ENCODE measurements at regions not wholly inside any gene's neighbourhood (a gene's known extent, or its start where the extent isn't known, plus 50 kb on each side); places are given as distances from the start of the nearest gene placed in this dataset.

DNA sequence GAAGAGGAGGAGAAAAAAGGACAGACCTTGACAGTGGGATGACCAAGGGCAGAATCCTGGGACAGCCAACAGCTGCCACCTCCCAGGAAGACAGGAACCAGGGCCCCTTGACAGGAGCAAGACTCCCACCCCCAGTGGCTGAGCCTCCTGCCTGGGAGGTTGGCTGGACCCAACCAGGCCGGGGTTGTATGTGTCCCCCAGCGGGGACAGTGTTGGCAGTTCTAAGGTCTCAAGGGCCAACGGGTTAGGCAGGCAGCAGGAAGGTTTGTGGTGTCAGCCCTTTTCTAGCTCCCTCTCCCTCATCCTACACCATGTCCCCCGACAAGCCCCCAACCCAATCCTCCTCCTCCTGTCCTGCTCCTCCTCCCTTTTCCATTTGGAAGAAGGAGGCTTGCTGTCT, 126.2 kb downstream of the MRM1 start:
- ChIA-PET POLR2A (ENCODE audit: partially characterized antibody) (interaction anchor here (1.0 kb wide), 1 partner anchor 25 kb away, joined by 3 read pairs; no protein-coding TSS in a partner anchor), CTCF (ENCODE audit: partially characterized antibody) (interaction anchor here (0.9 to 1.6 kb wide), 3 partner anchors 21 to 117 kb away, joined by 3 to 5 read pairs (median 3); no protein-coding TSS in a partner anchor)
- H2BK5ac ChIP-seq (ENCODE audit: low read depth, low read length): no peak overlapping the region
- 0 out of 2 replicates have a peak overlapping the region, but pooled peaks have one; percentile 5 for H2AK5ac ChIP-seq (ENCODE audit: low read depth, low read length)
- no peak overlapping the region for H3K9ac ChIP-seq (replicated peaks in 1 of 4; ENCODE audit: extremely low read depth in 1 of 4, low read depth in 3 of 4, low read length in 3 of 4)
- no peaks in the 10 kb centered on the region for H4K20me1 ChIP-seq (replicated peaks in 1 of 2; ENCODE audit: control insufficient read depth in 1 of 2, insufficient read depth in 2 of 2, low read length in 2 of 2)
- H3K36me3 ChIP-seq (ENCODE audit: control insufficient read depth in 2 of 4, insufficient read depth in 4 of 4, low read length in 3 of 4): no peaks in the 10 kb centered on the region
- H2BK12ac ChIP-seq (ENCODE audit: low read depth, low read length): no peak overlapping the region
- no peak overlapping the region for H3K4ac ChIP-seq (replicated peaks; ENCODE audit: insufficient read length, low read depth, low read length)
- H3K56ac ChIP-seq (replicated peaks; ENCODE audit: insufficient read length, low read depth, low read length): no peak overlapping the region
- H3K23ac ChIP-seq (ENCODE audit: insufficient read length): no peak overlapping the region
- H4K5ac ChIP-seq (ENCODE audit: insufficient read length, low read depth, low read length): no peak overlapping the region
- H3K79me2 ChIP-seq (ENCODE audit: control insufficient read depth in 1 of 2, insufficient read depth in 2 of 2, low read length in 2 of 2): no peaks in the 10 kb centered on the region
- H3K4me3 ChIP-seq (ENCODE audit: extremely low read depth in 1 of 4, insufficient read depth in 2 of 4, low read depth in 3 of 4, low read length in 4 of 4): no peak overlapping the region; a peak in 1 of 8 replicates
- 0 out of 2 replicates have a peak overlapping the region, but pooled peaks have one; percentile 17 for H4K8ac ChIP-seq (ENCODE audit: extremely low read depth, insufficient read depth, low read length)
- H3K4me1 ChIP-seq (replicated peaks in 1 of 4; ENCODE audit: control insufficient read depth in 3 of 4, insufficient read depth in 4 of 4, low read length in 3 of 4): peaks cover 16 to 30% (median 22%) of the 10 kb centered on the region in 4 experiments
- H3K27ac ChIP-seq (ENCODE audit: low read depth, low read length): no peak overlapping the region
- no peak overlapping the region for H2BK15ac ChIP-seq (ENCODE audit: low read length)
- DNase-seq (ENCODE audit: low read depth in 1 of 2, low spot score in 2 of 2) (no peak), FAIRE-seq (no peak)
- peaks cover 7% of the 10 kb centered on the region; the same call in 1 of the 2 replicates for H3K23me2 ChIP-seq (ENCODE audit: low read depth, low read length)
- H2AFZ ChIP-seq (ENCODE audit: low read length): no peak overlapping the region
- H3K14ac ChIP-seq (ENCODE audit: insufficient read length): no peak overlapping the region
- no peak overlapping the region for H2BK120ac ChIP-seq (replicated peaks; ENCODE audit: low read depth, low read length)
- 69% methylated on average over 4 of the region's 4 CpGs; no CpG with 5 or more reads in 1 of the 2 experiments for WGBS, 2 experiments (ENCODE audit: extremely low coverage in 1 of 2, insufficient coverage in 1 of 2, insufficient read length in 1 of 2, insufficient replicate concordance in 2 of 2, low coverage in 1 of 2, low lambda C conversion rate in 2 of 2, missing lambda C conversion rate in 1 of 2)
- 0 out of 2 replicates have a peak overlapping the region, but pooled peaks have one; percentile 37 for H2BK20ac ChIP-seq (ENCODE audit: low read length)
- no peak overlapping the region for H4K91ac ChIP-seq (replicated peaks; ENCODE audit: insufficient read length, low read length)
- no peaks in the 10 kb centered on the region for H3K79me1 ChIP-seq (ENCODE audit: low read depth, low read length)
- no peaks in the 10 kb centered on the region for H3K9me3 ChIP-seq (ENCODE audit: insufficient read depth in 2 of 2, low read depth in 1 of 2, low read length in 1 of 2)
- H3K18ac ChIP-seq (ENCODE audit: extremely low read depth, low read length): no peak overlapping the region
- no peak overlapping the region for H3K4me2 ChIP-seq (ENCODE audit: insufficient read depth in 1 of 2, low read depth in 2 of 2, low read length in 2 of 2)
- H3K27me3 ChIP-seq (replicated peaks in 1 of 4; ENCODE audit: control insufficient read depth in 3 of 4, extremely low read depth in 1 of 4, insufficient read depth in 3 of 4, low read length in 3 of 4): peaks cover 0 to 5% (median 4%) of the 10 kb centered on the region in 4 experiments; a peak in 4 of 7 replicates
- no peak for TF ChIP-seq CHD2 (IDR thresholded peaks at IDR 0.05; ENCODE audit: low read length)
- no peak for TF ChIP-seq PHF8 (conservative IDR thresholded peaks at IDR 0.05; ENCODE audit: low read depth, low read length)
